ENCODE measurements at regions not wholly inside any gene's neighbourhood (a gene's known extent, or its start where the extent isn't known, plus 50 kb on each side); places are given as distances from the start of the nearest gene placed in this dataset.

- no peak for TF ChIP-seq ZNF585B (tag by site-specific recombination; IDR thresholded peaks at IDR 0.05)
- TF ChIP-seq ZNF747 (tag by site-specific recombination; IDR thresholded peaks at IDR 0.05), result no peak
- no peak for TF ChIP-seq ZNF600 (tag by site-specific recombination; IDR thresholded peaks at IDR 0.05)
These were observed 176.1 kb downstream of the VAPA start (continued) for GRCh38 chr18:10089881-10090280.

GRCh38 chr18:10090668-10091067 is 176.9 kb downstream of the VAPA start:
- Histone ChIP-seq H3K36me3 (ENCODE audit: control insufficient read depth in 2 of 2, insufficient read depth in 1 of 2, low read length in 2 of 2) (no peaks in the 10 kb centered on the region), H3K4me3 (ENCODE audit: low read depth, low read length) (no peak overlapping the region), H3K27ac (ENCODE audit: extremely low read depth, low read depth, low read length) (no peak overlapping the region), H3K9me3 (ENCODE audit: control insufficient read depth, insufficient read depth, low read depth, low read length) (no peaks in the 10 kb centered on the region), H3K4me1 (ENCODE audit: control insufficient read depth, insufficient read depth, low read length) (no peaks in the 10 kb centered on the region)
- TF ChIP-seq ZNF580 (tag by site-specific recombination; IDR thresholded peaks at IDR 0.05) (no peak), ZNF830 (tag by site-specific recombination; IDR thresholded peaks at IDR 0.05; ENCODE audit: low read depth) (no peak), ZNF558 (tag by site-specific recombination; IDR thresholded peaks at IDR 0.05) (no peak), ZNF416 (tag by site-specific recombination; IDR thresholded peaks at IDR 0.05) (no peak), GFI1B (tag by site-specific recombination; IDR thresholded peaks at IDR 0.05) (no peak), TSHZ1 (tag by site-specific recombination; IDR thresholded peaks at IDR 0.05; ENCODE audit: borderline replicate concordance) (no peak), ZNF510 (tag by site-specific recombination; IDR thresholded peaks at IDR 0.05; ENCODE audit: insufficient replicate concordance) (no peak)
- ChIA-PET POLR2A (no interaction called here), CTCF (interaction anchor here (0.6 kb wide), 1 partner anchor 1419 kb away, joined by 3 read pairs; no protein-coding TSS in a partner anchor)

- ChIA-PET CTCF (no interaction called here), POLR2A (interaction anchor here (0.7 kb wide), 1 partner anchor 9 kb away, joined by 4 read pairs; no protein-coding TSS in a partner anchor)
- no peak overlapping the region for H3K27ac ChIP-seq (ENCODE audit: extremely low read depth, low read depth, low read length)
- TF ChIP-seq ZNF311 (tag by site-specific recombination; IDR thresholded peaks at IDR 0.05; ENCODE audit: borderline replicate concordance) (no peak), ZSCAN4 (tag by site-specific recombination; IDR thresholded peaks at IDR 0.05) (no peak), ZNF830 (tag by site-specific recombination; IDR thresholded peaks at IDR 0.05; ENCODE audit: low read depth) (no peak), KLF16 (tag by site-specific recombination; IDR thresholded peaks at IDR 0.05) (no peak), ZNF561 (tag by site-specific recombination; IDR thresholded peaks at IDR 0.05; ENCODE audit: borderline replicate concordance) (no peak), KLF7 (tag by site-specific recombination; IDR thresholded peaks at IDR 0.05; ENCODE audit: borderline replicate concordance) (no peak), ZNF747 (tag by site-specific recombination; IDR thresholded peaks at IDR 0.05) (no peak), ZNF18 (tag by site-specific recombination; IDR thresholded peaks at IDR 0.05) (no peak), ZNF146 (tag by site-specific recombination; IDR thresholded peaks at IDR 0.05) (no peak), ZNF791 (tag by site-specific recombination; IDR thresholded peaks at IDR 0.05) (no peak), ZBTB6 (tag by site-specific recombination; IDR thresholded peaks at IDR 0.05) (no peak), ZNF433 (tag by site-specific recombination; IDR thresholded peaks at IDR 0.05; ENCODE audit: low read depth) (no peak)
- H3K4me1 ChIP-seq (ENCODE audit: control insufficient read depth, insufficient read depth, low read length), result no peaks in the 10 kb centered on the region
- H3K4me3 ChIP-seq (ENCODE audit: low read depth, low read length), result no peak overlapping the region
- no peaks in the 10 kb centered on the region for H3K9me3 ChIP-seq (ENCODE audit: control insufficient read depth, insufficient read depth, low read depth, low read length)
- H3K36me3 ChIP-seq (ENCODE audit: control insufficient read depth in 2 of 2, insufficient read depth in 1 of 2, low read length in 2 of 2), result no peaks in the 10 kb centered on the region
These were observed 179.6 kb downstream of the VAPA start for GRCh38 chr18:10093445-10093844.
